OCI-LY7 (cell line): ENCODE measurements at regions not wholly inside any gene's neighbourhood (a gene's known extent, or its start where the extent isn't known, plus 50 kb on each side); places are given as distances from the start of the nearest gene placed in this dataset.
A peak's percentile ranks its signal among the peaks of the same experiment; 100 is the strongest.

Experiments used
- BruUV-seq: library from RNA; stranded (reverse); fragments of 400-500 nt; replicated peaks from 2 replicates; lab custom pipeline; 2021; lab: Mats Ljungman, UMichigan
- CTCF ChIA-PET: fragments of 300-600 bp; sonication (Branson Sonifier 250); formaldehyde crosslinking; loops from one replicate; lab custom pipeline; 2022; ENCODE audit warnings: antibody characterized with exemption; ENCODE audit not compliant: unreplicated experiment; lab: Charles Lee
- POLR2A ChIA-PET: fragments of 300-600 bp; sonication (Branson Sonifier 250); formaldehyde crosslinking; loops from one replicate; lab custom pipeline; 2022; ENCODE audit warnings: antibody characterized with exemption; lab: Charles Lee
- DNase-seq: peaks from one replicate; pipeline ENCODE4 v3.0.0-alpha.2; 2015; ENCODE audit warnings: low spot score
- H2AFZ ChIP-seq: fragments of 200-600 bp; sonication (generic), shearing (Covaris generic); 2 replicates; pipeline ENCODE4 v1.6.1; 2014; ENCODE audit warnings: mild to moderate bottlenecking, antibody characterized with exemption, low read length, moderate library complexity
- H3K27ac ChIP-seq: fragments of 200-600 bp; sonication (generic); 2 replicates; pipeline ENCODE4 v1.5.1; 2014; ENCODE audit warnings: mixed run types, low read depth, mild to moderate bottlenecking, moderate library complexity, low read length, inconsistent platforms; ENCODE audit not compliant: poor library complexity, severe bottlenecking
- H3K36me3 ChIP-seq: fragments of 200-600 bp; sonication (generic); 2 replicates; pipeline ENCODE4 v1.6.1; 2014; ENCODE audit warnings: mild to moderate bottlenecking, antibody characterized with exemption, low read length, moderate library complexity, mixed read lengths; ENCODE audit not compliant: insufficient read depth
- H3K4me1 ChIP-seq: fragments of 200-600 bp; sonication (generic); 2 replicates; pipeline ENCODE4 v1.5.1; 2014; ENCODE audit warnings: mild to moderate bottlenecking, low read length; ENCODE audit not compliant: insufficient read depth, poor library complexity, severe bottlenecking
- H3K4me2 ChIP-seq: fragments of 200-600 bp; sonication (generic); 2 replicates; pipeline ENCODE4 v1.6.1; 2014; ENCODE audit warnings: mild to moderate bottlenecking, low read length
- H3K4me3 ChIP-seq: fragments of 200-600 bp; sonication (generic); 2 replicates; pipeline ENCODE4 v1.5.1; 2014; ENCODE audit warnings: mild to moderate bottlenecking, low read depth, low read length; ENCODE audit not compliant: poor library complexity, severe bottlenecking
- H3K79me2 ChIP-seq: fragments of 200-600 bp; sonication (generic); 2 replicates; pipeline ENCODE4 v1.6.1; 2016; ENCODE audit warnings: low read depth, mild to moderate bottlenecking, low read length, moderate library complexity, mixed read lengths; ENCODE audit not compliant: insufficient read depth
- H3K9me2 ChIP-seq: fragments of 200-600 bp; sonication (generic); 2 replicates; pipeline ENCODE4 v1.6.1; 2016; ENCODE audit warnings: mild to moderate bottlenecking, low read length, mixed read lengths; ENCODE audit not compliant: insufficient read depth
- H3K9me3 ChIP-seq: fragments of 200-600 bp; sonication (generic); 2 replicates; pipeline ENCODE4 v1.6.1; 2014; ENCODE audit warnings: mild to moderate bottlenecking, mixed run types, low read length, mixed read lengths
- H4K20me1 ChIP-seq: fragments of 200-600 bp; sonication (generic); 2 replicates; pipeline ENCODE4 v1.6.1; 2014; ENCODE audit warnings: mild to moderate bottlenecking, antibody characterized with exemption, low read length, moderate library complexity, mixed read lengths; ENCODE audit not compliant: insufficient read depth
- EZH2phosphoT487 ChIP-seq: fragments of 200-600 bp; sonication (generic); IDR thresholded peaks from 2 replicates; pipeline ENCODE4 v1.6.1; 2018; ENCODE audit warnings: low read depth, borderline replicate concordance, mild to moderate bottlenecking, mixed run types, antibody characterized with exemption, low read length, moderate library complexity, mixed read lengths
- intact Hi-C: fragments of 100-400 bp; cut with micrococcal nuclease; formaldehyde crosslinking; loops from one replicate; pipeline ENCODE4 v1.10.0; 2022; ENCODE audit not compliant: unreplicated experiment
- TF ChIP-seq, protein P1 (sequence below): fragments of 200-600 bp; sonication (generic); conservative IDR thresholded peaks from 2 replicates; pipeline ENCODE4 v1.5.1; 2014; ENCODE audit warnings: mild to moderate bottlenecking, antibody characterized with exemption, low read length, moderate library complexity, mixed read lengths

- Histone ChIP-seq H3K9me3 (no peaks in the 10 kb centered on the region), H3K79me2 (no peaks in the 10 kb centered on the region), H3K36me3 (no peaks in the 10 kb centered on the region), H4K20me1 (no peaks in the 10 kb centered on the region), H3K4me3 (no peak overlapping the region), H2AFZ (peak overlapping the region; percentile 12; the same call in 1 of the 2 replicates), H3K9me2 (no peaks in the 10 kb centered on the region), H3K27ac (no peak overlapping the region), H3K4me1 (no peaks in the 10 kb centered on the region), H3K4me2 (no peak overlapping the region)
- CTCF ChIA-PET = no interaction called here
- DNase-seq = no peak
- TF ChIP-seq, protein P1, sequence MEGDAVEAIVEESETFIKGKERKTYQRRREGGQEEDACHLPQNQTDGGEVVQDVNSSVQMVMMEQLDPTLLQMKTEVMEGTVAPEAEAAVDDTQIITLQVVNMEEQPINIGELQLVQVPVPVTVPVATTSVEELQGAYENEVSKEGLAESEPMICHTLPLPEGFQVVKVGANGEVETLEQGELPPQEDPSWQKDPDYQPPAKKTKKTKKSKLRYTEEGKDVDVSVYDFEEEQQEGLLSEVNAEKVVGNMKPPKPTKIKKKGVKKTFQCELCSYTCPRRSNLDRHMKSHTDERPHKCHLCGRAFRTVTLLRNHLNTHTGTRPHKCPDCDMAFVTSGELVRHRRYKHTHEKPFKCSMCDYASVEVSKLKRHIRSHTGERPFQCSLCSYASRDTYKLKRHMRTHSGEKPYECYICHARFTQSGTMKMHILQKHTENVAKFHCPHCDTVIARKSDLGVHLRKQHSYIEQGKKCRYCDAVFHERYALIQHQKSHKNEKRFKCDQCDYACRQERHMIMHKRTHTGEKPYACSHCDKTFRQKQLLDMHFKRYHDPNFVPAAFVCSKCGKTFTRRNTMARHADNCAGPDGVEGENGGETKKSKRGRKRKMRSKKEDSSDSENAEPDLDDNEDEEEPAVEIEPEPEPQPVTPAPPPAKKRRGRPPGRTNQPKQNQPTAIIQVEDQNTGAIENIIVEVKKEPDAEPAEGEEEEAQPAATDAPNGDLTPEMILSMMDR = no peak
- TF ChIP-seq EZH2phosphoT487 = no peak
- BruUV-seq = no TSS peak
- POLR2A ChIA-PET = interaction anchor here (1.8 kb wide), 1 partner anchor 12 kb away, joined by 4 read pairs; no protein-coding TSS in a partner anchor
- intact Hi-C loops = loop anchor here (10.0 kb wide), 1 partner anchor 181 kb away; no protein-coding TSS in a partner anchor
Observed at GRCh38 chr13:62706048-62706447, 1290.4 kb upstream of the PCDH20 start.

- H2AFZ ChIP-seq = no peak overlapping the region
- TF ChIP-seq EZH2phosphoT487 = no peak
- TF ChIP-seq, protein P1 = no peak
- H4K20me1 ChIP-seq = no peaks in the 10 kb centered on the region
- H3K79me2 ChIP-seq = no peaks in the 10 kb centered on the region
- H3K9me2 ChIP-seq = no peaks in the 10 kb centered on the region
- no TSS peak for BruUV-seq
- H3K4me1 ChIP-seq = no peaks in the 10 kb centered on the region
- ChIA-PET CTCF (no interaction called here), POLR2A (interaction anchor here (0.7 to 1.0 kb wide), 4 partner anchors 21 to 687 kb away, joined by 3 to 4 read pairs (median 4); no protein-coding TSS in a partner anchor)
- intact Hi-C loops = loop anchor here (10.0 kb wide), 1 partner anchor 180 kb away; no protein-coding TSS in a partner anchor
- no peak overlapping the region for H3K4me2 ChIP-seq
- no peak overlapping the region for H3K27ac ChIP-seq
- H3K36me3 ChIP-seq = no peaks in the 10 kb centered on the region
- no peak overlapping the region for H3K4me3 ChIP-seq
- no peaks in the 10 kb centered on the region for H3K9me3 ChIP-seq
- DNase-seq = no peak
Observed at GRCh38 chr13:62704875-62705274, 1289.2 kb upstream of the PCDH20 start.

GRCh38 chr13:62702502-62702901 is 1286.9 kb upstream of the PCDH20 start:
- H3K27ac ChIP-seq = no peak overlapping the region
- H2AFZ ChIP-seq = no peak overlapping the region
- H3K36me3 ChIP-seq = no peaks in the 10 kb centered on the region
- no TSS peak for BruUV-seq
- H3K9me3 ChIP-seq = no peaks in the 10 kb centered on the region
- no peaks in the 10 kb centered on the region for H3K4me1 ChIP-seq
- H3K9me2 ChIP-seq = no peaks in the 10 kb centered on the region
- no peaks in the 10 kb centered on the region for H3K79me2 ChIP-seq
- CTCF ChIA-PET = no interaction called here
- no peak overlapping the region for H3K4me2 ChIP-seq
- H4K20me1 ChIP-seq = no peaks in the 10 kb centered on the region
- no peak overlapping the region for H3K4me3 ChIP-seq
- POLR2A ChIA-PET = interaction anchor here (0.5 to 0.6 kb wide), 2 partner anchors 57 to 1319 kb away, joined by 3 read pairs; no protein-coding TSS in a partner anchor
- TF ChIP-seq, protein P1 = no peak
- no peak for TF ChIP-seq EZH2phosphoT487
- intact Hi-C loops = loop anchor here (10.0 kb wide), 1 partner anchor 178 kb away; no protein-coding TSS in a partner anchor
- DNase-seq = no peak
